Globus pallidus (tissue), 1 donor: ENCODE measurements at regions not wholly inside any gene's neighbourhood (a gene's known extent, or its start where the extent isn't known, plus 50 kb on each side); places are given as distances from the start of the nearest gene placed in this dataset.

Experiments used
- DNase-seq: peaks from one replicate; pipeline ENCODE4 v3.0.0-alpha.2; 2015; ENCODE audit warnings: low spot score

- no peak for DNase-seq
Measured at GRCh38 chr22:47630741-47631534, 868.5 kb downstream of the TBC1D22A start.

DNA sequence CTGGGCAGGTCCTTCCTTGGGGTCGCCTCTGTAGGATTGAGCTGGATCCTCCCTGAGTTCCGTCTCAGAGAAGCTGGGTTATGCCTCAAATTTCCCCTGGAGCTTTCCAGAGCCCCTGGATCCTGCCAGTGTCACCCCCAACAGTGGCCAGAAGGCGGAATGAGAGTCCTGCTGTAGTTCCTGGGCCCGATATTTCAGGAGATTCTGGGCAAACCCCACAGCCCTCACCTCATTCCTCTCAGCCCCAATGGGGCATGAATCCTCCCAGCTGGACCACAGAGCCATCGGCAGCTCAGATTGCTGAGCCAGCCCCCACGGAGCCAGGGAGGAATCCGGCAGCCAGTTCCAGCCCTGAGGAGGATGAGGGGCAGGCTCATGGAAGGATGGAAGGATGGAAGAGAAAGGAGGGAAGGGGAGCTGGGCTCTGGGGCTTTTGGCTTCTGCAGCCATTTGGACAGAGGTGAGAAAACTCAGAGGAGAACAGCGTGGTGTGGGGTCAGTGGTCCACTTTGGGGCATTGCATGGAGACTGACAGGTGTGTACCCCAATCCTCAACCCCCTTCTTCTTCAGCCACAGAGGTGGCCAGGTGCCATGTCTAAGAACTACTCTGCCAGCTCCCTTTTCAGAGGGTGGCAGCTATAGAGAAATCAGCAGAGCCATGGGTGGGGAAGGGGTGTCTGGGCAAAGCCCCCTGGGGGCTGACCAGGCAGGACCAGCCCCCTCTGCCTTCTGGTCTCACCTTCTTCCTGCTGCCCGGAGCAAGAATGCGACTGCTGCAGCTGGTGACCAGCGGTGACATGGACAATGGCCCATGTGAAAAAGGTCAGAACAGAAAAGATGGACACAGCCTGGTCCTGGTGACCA lies 867.6 kb downstream of the TBC1D22A start:
- no peak for DNase-seq

DNA sequence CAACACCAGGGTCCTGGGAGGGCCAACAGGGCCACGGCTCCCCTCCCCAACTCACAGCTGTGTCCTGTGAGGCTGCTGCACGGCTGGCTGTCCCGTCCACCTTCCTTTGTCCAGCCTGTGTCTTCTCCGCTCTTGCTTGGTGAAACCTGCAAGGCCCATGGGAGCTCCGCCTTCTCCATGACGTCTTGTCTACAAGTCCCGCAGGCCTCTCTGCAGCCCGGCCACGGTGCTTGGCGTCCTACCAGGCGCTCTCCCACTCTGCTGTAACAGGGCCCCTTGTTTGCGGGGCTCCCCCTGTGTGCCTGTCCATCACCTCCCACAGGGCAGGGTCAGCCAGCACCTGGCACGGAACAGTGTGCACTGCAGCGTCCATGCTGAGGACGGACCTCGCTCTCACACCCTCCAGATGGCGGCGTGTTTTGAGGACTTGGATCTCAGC lies 866.8 kb downstream of the TBC1D22A start:
- DNase-seq: no peak

GRCh38 chr22:47628477-47629272 lies 866.2 kb downstream of the TBC1D22A start:
- no peak for DNase-seq

- no peak for DNase-seq
Measured at GRCh38 chr22:47627556-47628253, 865.3 kb downstream of the TBC1D22A start.

DNA sequence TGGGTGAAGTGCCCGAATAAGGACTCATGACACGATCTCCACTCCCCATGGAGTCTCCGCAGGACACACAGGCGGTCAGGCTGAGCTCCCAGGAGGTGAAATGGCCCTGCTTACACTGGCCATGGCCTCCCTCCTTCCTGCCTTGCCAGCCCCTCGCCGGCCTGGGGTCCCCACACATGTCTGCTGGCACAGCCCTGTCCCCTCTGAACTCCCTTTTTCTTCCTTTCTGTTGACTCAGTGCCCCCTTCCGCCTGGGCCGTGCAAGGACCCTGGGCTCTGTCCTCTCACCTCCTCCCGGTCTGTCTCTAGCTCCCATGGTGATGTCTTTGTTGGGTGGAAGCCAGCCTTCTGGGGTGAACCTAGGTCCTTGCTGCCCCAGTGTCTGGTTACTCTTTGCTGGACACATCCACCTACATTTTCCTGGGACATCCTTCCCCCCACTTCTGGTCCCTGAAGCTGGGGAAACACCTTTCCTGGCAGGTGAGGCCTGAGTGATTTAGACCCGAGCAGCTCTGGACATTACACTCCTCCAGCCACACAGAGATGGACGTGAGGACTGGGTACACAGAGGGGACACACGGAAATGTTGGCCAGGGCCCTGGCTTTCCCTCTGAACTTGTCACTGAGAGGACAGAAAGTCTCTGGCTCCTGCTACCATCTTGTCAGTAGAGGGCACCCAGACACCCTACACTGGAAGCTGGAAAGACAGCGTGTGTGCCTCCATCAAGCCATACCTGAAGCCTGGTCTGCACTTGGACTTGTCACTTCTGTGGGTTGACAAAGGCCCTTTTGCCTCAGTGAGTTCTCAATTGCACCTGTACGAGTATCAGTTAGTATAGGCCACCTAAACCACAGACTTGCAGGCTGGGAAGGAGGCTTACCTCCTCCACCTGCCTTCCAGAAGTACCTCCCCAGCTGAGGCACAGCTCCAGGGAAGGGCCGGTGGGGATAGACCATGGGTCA lies 864.3 kb downstream of the TBC1D22A start:
- no peak for DNase-seq

DNA sequence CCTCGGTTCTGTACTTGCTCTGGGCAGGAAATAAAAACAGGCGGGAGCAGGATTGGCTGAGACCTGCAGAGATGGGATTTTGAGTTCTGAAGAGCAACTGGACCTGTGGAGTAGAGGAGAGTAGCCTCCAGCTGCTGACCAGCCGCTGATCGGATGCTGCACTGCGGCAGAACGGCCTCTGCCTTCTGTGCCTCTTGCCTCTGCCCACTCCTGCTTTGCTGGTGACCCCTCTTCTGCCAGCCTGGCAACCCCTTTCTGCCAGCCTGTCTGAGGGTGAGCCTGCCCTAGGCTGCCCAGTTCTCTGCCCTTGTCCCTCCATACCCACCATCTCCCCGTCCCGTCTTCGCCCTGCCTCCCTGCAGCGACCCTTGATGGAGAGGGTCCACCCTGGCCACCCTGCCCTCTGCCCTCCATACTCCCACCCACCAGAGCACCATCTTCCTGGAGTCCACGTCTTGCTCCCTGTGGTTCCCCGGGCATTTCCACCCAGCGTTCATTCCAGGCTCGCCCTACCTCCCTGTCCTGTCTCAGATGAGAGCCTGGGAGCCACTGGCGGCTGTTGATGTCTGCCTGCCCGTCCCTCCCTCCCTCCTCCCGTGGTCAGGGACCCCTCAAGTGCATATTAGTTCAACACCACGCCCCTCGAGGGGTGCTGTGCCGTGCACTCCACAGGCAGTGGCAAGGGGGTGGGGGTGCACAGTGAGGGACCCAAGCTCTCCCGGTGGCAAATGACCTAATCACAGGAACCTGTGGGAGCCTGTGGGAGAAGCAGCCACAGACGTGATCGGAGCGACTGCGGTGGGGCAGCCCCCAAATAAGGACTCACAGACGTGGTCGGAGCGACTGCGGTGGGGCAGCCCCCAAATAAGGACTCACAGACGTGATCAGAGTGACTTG lies 863.3 kb downstream of the TBC1D22A start:
- DNase-seq: no peak

DNA sequence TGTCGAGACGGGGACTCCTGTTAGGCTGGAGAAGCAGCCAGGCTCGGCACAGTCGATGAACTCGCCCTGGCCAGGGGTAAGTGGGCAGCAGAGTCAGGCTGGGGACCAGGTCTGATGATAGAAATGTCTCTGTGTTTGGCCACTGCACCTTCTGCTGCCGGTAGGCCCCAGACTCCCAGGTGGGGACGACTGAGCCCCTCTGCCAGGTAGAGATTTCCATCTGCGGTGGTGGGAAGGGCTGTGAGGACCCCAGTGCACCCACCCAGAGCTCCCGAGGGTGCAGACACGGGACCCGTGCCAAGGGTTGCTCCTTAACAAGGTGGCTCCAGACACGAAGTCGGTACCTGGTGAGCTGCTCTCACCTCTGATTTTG lies 862.5 kb downstream of the TBC1D22A start:
- DNase-seq: no peak

DNA sequence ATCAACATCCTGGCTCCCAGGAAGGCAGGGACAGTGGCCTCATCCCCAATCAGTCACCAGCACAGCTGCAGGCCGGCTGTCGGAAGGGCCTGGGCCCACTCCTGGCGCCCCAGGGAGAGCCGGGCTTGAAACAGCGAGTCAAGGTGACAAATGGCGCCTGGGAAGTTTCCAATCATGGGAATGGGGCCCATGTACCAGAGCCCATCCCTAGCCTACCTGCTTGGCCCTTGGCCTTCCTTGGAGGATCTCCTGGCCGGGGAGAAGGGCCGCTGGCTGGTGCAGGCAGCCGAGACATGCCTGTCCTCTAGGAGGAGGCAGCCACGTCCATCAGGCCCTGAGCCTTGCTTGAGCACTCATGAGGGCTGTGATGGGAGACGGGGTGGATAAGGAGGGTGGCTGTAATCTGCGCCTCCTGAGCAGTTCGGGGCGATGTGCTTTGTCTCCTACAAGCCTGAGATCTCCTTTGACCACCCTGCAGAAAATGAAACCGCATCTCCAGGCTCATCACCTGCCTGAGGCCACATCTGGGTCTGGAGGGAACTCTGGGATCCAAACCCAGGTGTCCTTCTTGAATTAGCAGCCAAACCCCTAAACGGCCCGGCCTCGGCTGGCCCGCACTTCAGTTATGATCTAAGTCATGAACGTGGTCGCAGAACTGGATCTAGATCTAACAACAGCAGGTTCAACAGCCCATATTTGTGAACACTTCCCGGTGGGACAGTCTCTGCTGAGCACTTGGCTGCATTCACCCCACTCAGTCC lies 862.0 kb downstream of the TBC1D22A start:
- DNase-seq: no peak

GRCh38 chr22:47623763-47624148 lies 861.3 kb downstream of the TBC1D22A start:
- no peak for DNase-seq

- no peak for DNase-seq
Measured at GRCh38 chr22:47623066-47623762, 860.8 kb downstream of the TBC1D22A start.

- DNase-seq: no peak
Measured at GRCh38 chr22:47622541-47622940, 860.1 kb downstream of the TBC1D22A start.

DNA sequence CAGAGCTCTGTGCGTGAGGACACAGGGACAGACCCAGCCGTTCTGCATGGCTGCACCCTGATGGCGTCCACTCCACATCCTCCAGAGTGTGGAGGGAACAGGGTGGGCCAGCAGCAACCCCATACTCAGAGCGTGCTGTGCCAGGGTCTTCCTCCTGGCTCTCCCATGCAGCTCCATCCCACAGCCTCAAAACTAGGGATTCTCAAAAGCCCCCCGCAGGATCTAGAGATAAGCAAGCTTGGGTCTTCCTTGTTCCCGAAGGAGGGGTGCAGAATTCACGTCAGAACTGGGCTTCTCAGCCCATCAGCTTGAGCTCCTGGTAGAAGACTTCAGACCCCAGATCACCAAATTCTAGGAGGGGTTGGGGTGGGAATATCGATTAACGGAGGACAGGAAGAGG lies 858.8 kb downstream of the TBC1D22A start:
- DNase-seq: no peak

- DNase-seq: no peak
Measured at GRCh38 chr22:47620391-47620790, 857.9 kb downstream of the TBC1D22A start.

DNA sequence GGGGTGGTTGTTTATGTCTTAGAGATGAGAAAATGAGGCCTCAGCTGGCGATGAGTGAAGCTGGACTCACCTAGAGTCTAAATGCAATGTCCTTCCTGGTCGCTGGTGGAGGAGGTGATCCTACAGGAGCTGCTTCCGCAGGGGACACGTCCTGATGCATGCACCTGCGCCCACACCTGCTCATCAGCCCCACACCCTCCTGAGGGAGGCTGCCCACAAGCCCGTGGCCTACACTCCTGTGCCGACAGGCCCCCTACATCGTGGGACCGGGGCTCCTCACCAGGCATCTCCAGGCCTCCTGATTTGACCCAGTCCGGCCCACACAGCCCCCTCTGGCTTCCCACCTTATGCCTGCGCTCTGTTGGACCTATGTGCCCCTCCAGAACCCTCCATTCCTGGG lies 857.2 kb downstream of the TBC1D22A start:
- DNase-seq: no peak

DNA sequence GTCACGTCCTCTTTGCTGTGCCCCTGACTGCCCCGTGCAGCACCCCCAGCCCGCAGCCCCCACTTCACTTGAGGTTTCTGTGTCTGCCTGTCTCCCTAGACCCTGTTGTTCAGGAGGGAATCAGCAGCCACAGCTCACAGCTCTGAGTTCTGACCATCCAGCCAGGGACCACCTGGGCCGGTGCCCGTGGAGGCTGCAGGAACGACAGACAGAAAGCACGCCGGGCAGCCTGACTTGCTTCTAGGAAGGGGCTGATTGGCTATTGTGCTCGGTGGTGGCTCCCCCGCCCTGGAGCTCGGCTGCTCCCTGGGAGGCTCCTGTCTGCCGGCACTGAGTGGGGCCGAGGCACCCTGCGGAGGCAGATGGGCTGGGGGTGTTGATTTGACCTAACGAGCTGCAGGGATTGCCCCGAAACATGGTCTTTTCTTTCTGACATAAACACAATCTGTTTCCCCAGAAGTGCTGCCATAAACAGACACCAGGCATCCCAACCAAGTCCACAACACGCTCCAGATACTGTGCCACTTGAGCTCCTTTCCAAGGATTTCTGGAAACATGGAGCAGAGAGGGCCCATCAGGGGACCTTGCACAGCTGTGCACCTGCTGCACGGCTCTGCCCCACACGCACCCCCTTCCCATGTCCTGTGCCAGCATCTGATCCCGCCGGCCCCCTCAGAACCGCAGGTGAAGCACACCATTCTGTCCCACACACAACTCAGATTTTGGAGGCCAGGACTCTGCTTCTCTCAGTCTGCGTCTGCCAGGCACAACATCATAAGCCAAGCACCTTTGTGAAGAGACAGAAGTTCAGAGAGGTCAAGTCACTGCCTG lies 855.9 kb downstream of the TBC1D22A start:
- DNase-seq: no peak

- no peak for DNase-seq
Measured at GRCh38 chr22:47617186-47617585, 854.7 kb downstream of the TBC1D22A start.
